NB4 (cell line): ENCODE measurements at regions not wholly inside any gene's neighbourhood (a gene's known extent, or its start where the extent isn't known, plus 50 kb on each side); places are given as distances from the start of the nearest gene placed in this dataset.

Experiments used
- DNase-seq: peaks from one replicate; pipeline ENCODE4 v3.0.0; 2010; ENCODE audit warnings: low read depth
- H3K4me3 ChIP-seq: one replicate; pipeline ENCODE4 v1.5.1; 2011; ENCODE audit warnings: mild to moderate bottlenecking, low read depth, low read length, moderate library complexity
- CTCF ChIP-seq: IDR thresholded peaks from one replicate; pipeline ENCODE4 v1.5.1; 2012; ENCODE audit warnings: low read depth, low read length
- MAX ChIP-seq: IDR thresholded peaks from 2 replicates; pipeline ENCODE4 v1.6.1; 2011; ENCODE audit warnings: low read depth, low read length
- MYC ChIP-seq: IDR thresholded peaks from 2 replicates; pipeline ENCODE4 v1.6.1; 2011; ENCODE audit warnings: low read depth, low read length
- POLR2A ChIP-seq: IDR thresholded peaks from 2 replicates; pipeline ENCODE4 v1.6.1; 2011; ENCODE audit warnings: mild to moderate bottlenecking; ENCODE audit not compliant: insufficient read length; ENCODE audit errors: extremely low read depth

GRCh38 chr6:28751514-28751913 lies 172.3 kb downstream of the TRIM27 start:
- H3K4me3 ChIP-seq = no peak overlapping the region
- TF ChIP-seq POLR2A (no peak), MYC (no peak), CTCF (no peak), MAX (no peak)

GRCh38 chr6:28751963-28752350 lies 171.8 kb downstream of the TRIM27 start:
- no peak overlapping the region for H3K4me3 ChIP-seq
- no peak for TF ChIP-seq MYC
- no peak for TF ChIP-seq CTCF
- TF ChIP-seq MAX = no peak
- TF ChIP-seq POLR2A = no peak
- DNase-seq = no peak

More at GRCh38 chr6:28751514-28751913, 172.3 kb downstream of the TRIM27 start:
- DNase-seq = no peak

- DNase-seq = no peak
- H3K4me3 ChIP-seq = no peak overlapping the region
- no peak for TF ChIP-seq MAX
- TF ChIP-seq POLR2A = no peak
- TF ChIP-seq MYC = no peak
- TF ChIP-seq CTCF = no peak
Measured at GRCh38 chr6:28757429-28758045, 166.2 kb downstream of the TRIM27 start.

- DNase-seq = peak; percentile 86
- H3K4me3 ChIP-seq = peak overlapping the region; percentile 79
- TF ChIP-seq MYC (peak; percentile 65), CTCF (no peak), POLR2A (no peak), MAX (peak; percentile 88)
Measured at GRCh38 chr6:28758046-28758817, 165.6 kb downstream of the TRIM27 start.

GRCh38 chr6:28758818-28759235 lies 165.0 kb downstream of the TRIM27 start:
- no peak for DNase-seq
- peak overlapping the region; percentile 79 for H3K4me3 ChIP-seq
- TF ChIP-seq MYC = no peak
- TF ChIP-seq CTCF = no peak
- TF ChIP-seq POLR2A = no peak
